IMR-90 (cell line): ENCODE measurements at regions not wholly inside any gene's neighbourhood (a gene's known extent, or its start where the extent isn't known, plus 50 kb on each side); places are given as distances from the start of the nearest gene placed in this dataset.

Experiments used
- ATAC-seq: fragments of 200-7000 bp; cut with Tn5 transposase; 2 replicates; pipeline ENCODE4 v1.9.1; 2020; ENCODE audit warnings: low read depth, mild to moderate bottlenecking, moderate library complexity
- BruUV-seq: library from RNA; stranded (reverse); fragments of 400-500 nt; replicated peaks from 2 replicates; lab custom pipeline; 2021; lab: Mats Ljungman, UMichigan
- CTCF ChIA-PET: fragments of 300-600 bp; formaldehyde crosslinking; extraction: SDS; loops from one replicate; lab custom pipeline; 2021; ENCODE audit warnings: antibody characterized with exemption; lab: Yijun Ruan, JAX
- POLR2A ChIA-PET: fragments of 300-600 bp; sonication (Branson Sonifier 250); formaldehyde crosslinking; loops from one replicate; lab custom pipeline; 2022; ENCODE audit warnings: antibody characterized with exemption; ENCODE audit not compliant: unreplicated experiment; lab: Charles Lee
- DNase-seq: peaks from one replicate; pipeline ENCODE4 v3.0.0; 2013
- H2AFZ ChIP-seq: replicated peaks from 2 replicates; pipeline ENCODE3; 2013; ENCODE audit warnings: low read length, mild to moderate bottlenecking; ENCODE audit not compliant: poor library complexity
- H2AK5ac ChIP-seq: 2 replicates; pipeline ENCODE4 v1.6.1; 2013; ENCODE audit warnings: low read depth, low read length, inconsistent platforms
- H2AK9ac ChIP-seq: replicated peaks from 2 replicates; pipeline ENCODE3; 2013; ENCODE audit warnings: mild to moderate bottlenecking, low read depth, low read length, moderate library complexity; ENCODE audit not compliant: poor library complexity
- H2BK120ac ChIP-seq: 2 replicates; pipeline ENCODE4 v1.6.1; 2013; ENCODE audit warnings: low read depth, low read length, inconsistent platforms
- H2BK15ac ChIP-seq: 3 replicates; pipeline ENCODE4 v1.6.1; 2013; ENCODE audit warnings: low read depth, low read length, inconsistent platforms
- H2BK20ac ChIP-seq: 2 replicates; pipeline ENCODE4 v1.6.1; 2013; ENCODE audit warnings: low read depth, mild to moderate bottlenecking, inconsistent platforms, low read length, moderate library complexity
- H2BK5ac ChIP-seq: 2 replicates; pipeline ENCODE4 v1.6.1; 2013; ENCODE audit warnings: mild to moderate bottlenecking, low read depth, low read length, inconsistent platforms; ENCODE audit not compliant: poor library complexity, severe bottlenecking
- H3K14ac ChIP-seq: replicated peaks from 2 replicates; pipeline ENCODE4 v1.6.1; 2013; ENCODE audit warnings: low read depth, low read length, inconsistent platforms
- H3K18ac ChIP-seq: 2 replicates; pipeline ENCODE4 v1.6.1; 2013; ENCODE audit warnings: low read depth, low read length, control low read depth
- H3K23ac ChIP-seq: 2 replicates; pipeline ENCODE4 v1.6.1; 2013; ENCODE audit warnings: low read depth, low read length, inconsistent platforms
- H3K27ac ChIP-seq: 2 replicates; pipeline ENCODE4 v1.5.1; 2013; ENCODE audit warnings: mild to moderate bottlenecking, control low read depth, low read length; ENCODE audit not compliant: insufficient read depth
- H3K27me3 ChIP-seq: 2 replicates; pipeline ENCODE4 v1.6.1; 2013; ENCODE audit warnings: low read length; ENCODE audit not compliant: control insufficient read depth, insufficient read depth
- H3K36me3 ChIP-seq: 2 replicates; pipeline ENCODE4 v1.6.1; 2013; ENCODE audit warnings: low read length, mixed read lengths; ENCODE audit not compliant: control insufficient read depth, insufficient read depth
- H3K4ac ChIP-seq: 2 replicates; pipeline ENCODE4 v1.6.1; 2013; ENCODE audit warnings: low read depth, low read length, inconsistent platforms
- H3K4me1 ChIP-seq: 2 replicates; pipeline ENCODE4 v1.6.1; 2013; ENCODE audit warnings: low read length, mixed read lengths; ENCODE audit not compliant: control insufficient read depth, insufficient read depth
- H3K4me2 ChIP-seq: 2 replicates; pipeline ENCODE4 v1.6.1; 2013; ENCODE audit warnings: low read depth, mild to moderate bottlenecking, control low read depth, low read length, moderate library complexity
- H3K4me3 ChIP-seq: 2 replicates; pipeline ENCODE4 v1.5.1; 2013; ENCODE audit warnings: low read depth, mild to moderate bottlenecking, control low read depth, low read length, moderate library complexity; ENCODE audit not compliant: insufficient read depth
- H3K56ac ChIP-seq: 2 replicates; pipeline ENCODE4 v1.6.1; 2013; ENCODE audit warnings: low read length, inconsistent platforms; ENCODE audit not compliant: insufficient read depth; ENCODE audit errors: extremely low read depth
- H3K79me1 ChIP-seq, 2 experiments: 2 replicates each; pipeline ENCODE4 v1.6.1; 2013; ENCODE audit warnings: low read length in 2 of 2, inconsistent platforms in 1 of 2, low read depth in 1 of 2
- H3K9ac ChIP-seq: 2 replicates; pipeline ENCODE4 v1.6.1; 2013; ENCODE audit warnings: low read depth, low read length, control low read depth
- H3K9me1 ChIP-seq: 2 replicates; pipeline ENCODE4 v1.6.1; 2013; ENCODE audit warnings: low read length, inconsistent platforms; ENCODE audit not compliant: insufficient read depth
- H3K9me3 ChIP-seq: 2 replicates; pipeline ENCODE4 v1.6.1; 2013; ENCODE audit warnings: low read length; ENCODE audit not compliant: control insufficient read depth, insufficient read depth
- H4K20me1 ChIP-seq: 2 replicates; pipeline ENCODE4 v1.6.1; 2013; ENCODE audit warnings: low read length, inconsistent platforms; ENCODE audit not compliant: insufficient read depth
- H4K5ac ChIP-seq: 2 replicates; pipeline ENCODE4 v1.6.1; 2013; ENCODE audit warnings: mild to moderate bottlenecking, low read depth, low read length, control low read depth
- H4K8ac ChIP-seq, 2 experiments: 2 replicates each; pipeline ENCODE4 v1.6.1; 2013; ENCODE audit warnings: low read depth in 2 of 2, low read length in 2 of 2, control low read depth in 1 of 2, inconsistent platforms in 1 of 2
- H4K91ac ChIP-seq: 2 replicates; pipeline ENCODE4 v1.6.1; 2013; ENCODE audit warnings: low read depth, low read length, inconsistent platforms; ENCODE audit not compliant: insufficient read depth
- BHLHE40 ChIP-seq: fragments of 150-350 bp; IDR thresholded peaks from 2 replicates; pipeline ENCODE4 v1.6.1; 2016; ENCODE audit warnings: mild to moderate bottlenecking, low read depth, low read length
- CEBPB ChIP-seq: IDR thresholded peaks from 2 replicates; pipeline ENCODE4 v1.6.1; 2012; ENCODE audit warnings: low read depth, low read length, improper control_type of control experiment
- CHD1 ChIP-seq: IDR thresholded peaks from 2 replicates; pipeline ENCODE4 v1.6.1; 2012; ENCODE audit warnings: low read depth, low read length, improper control_type of control experiment
- FOS ChIP-seq: fragments of 150-350 bp; IDR thresholded peaks from 2 replicates; pipeline ENCODE4 v1.6.1; 2016; ENCODE audit warnings: low read depth, low read length
- MAFK ChIP-seq: IDR thresholded peaks from 2 replicates; pipeline ENCODE4 v1.6.1; 2012; ENCODE audit warnings: low read depth, low read length, improper control_type of control experiment
- MAZ ChIP-seq: IDR thresholded peaks from 2 replicates; pipeline ENCODE4 v1.6.1; 2012; ENCODE audit warnings: low read depth, mild to moderate bottlenecking, low read length, improper control_type of control experiment, moderate library complexity, borderline replicate concordance
- MXI1 ChIP-seq: IDR thresholded peaks from 2 replicates; pipeline ENCODE4 v1.6.1; 2012; ENCODE audit warnings: low read depth, mild to moderate bottlenecking, low read length, moderate library complexity, borderline replicate concordance
- NFE2L2 ChIP-seq: fragments of 150-350 bp; IDR thresholded peaks from 2 replicates; pipeline ENCODE4 v1.6.1; 2016; ENCODE audit warnings: low read depth, mild to moderate bottlenecking, low read length
- RAD21 ChIP-seq: IDR thresholded peaks from 2 replicates; pipeline ENCODE4 v1.6.1; 2012; ENCODE audit warnings: low read length, improper control_type of control experiment
- RCOR1 ChIP-seq: IDR thresholded peaks from 2 replicates; pipeline ENCODE4 v1.6.1; 2012; ENCODE audit warnings: mild to moderate bottlenecking, low read length, improper control_type of control experiment; ENCODE audit not compliant: insufficient replicate concordance
- RFX5 ChIP-seq: IDR thresholded peaks from 2 replicates; pipeline ENCODE4 v1.8.0; 2012; ENCODE audit warnings: low read depth, mild to moderate bottlenecking, low read length, moderate library complexity
- SMC3 ChIP-seq: fragments of 150-350 bp; IDR thresholded peaks from 2 replicates; pipeline ENCODE4 v1.6.1; 2016; ENCODE audit warnings: low read depth, mild to moderate bottlenecking, antibody characterized with exemption, low read length, moderate library complexity
- USF2 ChIP-seq: fragments of 150-350 bp; IDR thresholded peaks from 2 replicates; pipeline ENCODE4 v1.6.1; 2017; ENCODE audit warnings: mild to moderate bottlenecking, antibody characterized with exemption, low read length, low read depth
- WGBS, 2 experiments: methylation state at CpG; one replicate each; pipeline versions ENCODE4 v1.1.5 to v1.1.7; 2013; ENCODE audit warnings: missing lambda C conversion rate in 2 of 2; ENCODE audit not compliant: insufficient read length in 1 of 2; ENCODE audit errors: extremely low coverage in 2 of 2; 5-methylcytosine and 5-hydroxymethylcytosine counted together
- dilution Hi-C: fragments of 300-500 bp; cut with HindIII; formaldehyde crosslinking; loops from one replicate; pipeline ENCODE4 v1.14.3; 2018; ENCODE audit warnings: low sequenced_read_pairs; ENCODE audit not compliant: unreplicated experiment
- in situ Hi-C: fragments of 300-500 bp; cut with MboI; formaldehyde crosslinking; loops from 3 replicates; pipeline ENCODE4 v1.14.3; 2019; ENCODE audit warnings: low sequenced_read_pairs, inconsistent platforms, mixed read lengths
- intact Hi-C: fragments of 100-400 bp; cut with micrococcal nuclease; formaldehyde crosslinking; loops from 2 replicates; pipeline ENCODE4 v1.10.0; 2022
- TF ChIP-seq, protein P1 (sequence below): conservative IDR thresholded peaks from 2 replicates; pipeline ENCODE4 v1.5.1; 2012; ENCODE audit warnings: mild to moderate bottlenecking, low read depth, low read length, improper control_type of control experiment
- TF ChIP-seq, protein P2 (sequence below): fragments of 150-350 bp; IDR thresholded peaks from 2 replicates; pipeline ENCODE4 v1.6.1; 2016; ENCODE audit warnings: low read depth, mild to moderate bottlenecking, low read length, moderate library complexity, borderline replicate concordance

- no peaks in the 10 kb centered on the region for H3K27me3 ChIP-seq
- peaks cover 8% of the 10 kb centered on the region; the same call in 1 of the 2 replicates for H3K4me1 ChIP-seq
- ChIA-PET CTCF (no interaction called here), POLR2A (no interaction called here)
- H3K79me1 ChIP-seq: no peaks in the 10 kb centered on the region; a peak in 1 of 4 replicates
- intact Hi-C loops: loop anchor here (5.0 kb wide), 1 partner anchor 87 kb away; no protein-coding TSS in a partner anchor
- no peak overlapping the region for H2BK20ac ChIP-seq
- H3K23ac ChIP-seq: no peak overlapping the region
- peak overlapping the region; percentile 66; the same call in 1 of the 3 replicates for H2BK15ac ChIP-seq
- peaks cover 10% of the 10 kb centered on the region for H3K9me3 ChIP-seq
- peaks cover 6% of the 10 kb centered on the region; the same call in 1 of the 2 replicates for H3K9me1 ChIP-seq
- ATAC-seq (no peak), DNase-seq (no peak)
- TF ChIP-seq NFE2L2 (no peak), RCOR1 (no peak), RFX5 (no peak), MAFK (no peak), MAZ (no peak), BHLHE40 (no peak), CHD1 (no peak), SMC3 (no peak), FOS (no peak), RAD21 (no peak), USF2 (no peak), MXI1 (no peak), CEBPB (no peak)
- TF ChIP-seq, protein P1, sequence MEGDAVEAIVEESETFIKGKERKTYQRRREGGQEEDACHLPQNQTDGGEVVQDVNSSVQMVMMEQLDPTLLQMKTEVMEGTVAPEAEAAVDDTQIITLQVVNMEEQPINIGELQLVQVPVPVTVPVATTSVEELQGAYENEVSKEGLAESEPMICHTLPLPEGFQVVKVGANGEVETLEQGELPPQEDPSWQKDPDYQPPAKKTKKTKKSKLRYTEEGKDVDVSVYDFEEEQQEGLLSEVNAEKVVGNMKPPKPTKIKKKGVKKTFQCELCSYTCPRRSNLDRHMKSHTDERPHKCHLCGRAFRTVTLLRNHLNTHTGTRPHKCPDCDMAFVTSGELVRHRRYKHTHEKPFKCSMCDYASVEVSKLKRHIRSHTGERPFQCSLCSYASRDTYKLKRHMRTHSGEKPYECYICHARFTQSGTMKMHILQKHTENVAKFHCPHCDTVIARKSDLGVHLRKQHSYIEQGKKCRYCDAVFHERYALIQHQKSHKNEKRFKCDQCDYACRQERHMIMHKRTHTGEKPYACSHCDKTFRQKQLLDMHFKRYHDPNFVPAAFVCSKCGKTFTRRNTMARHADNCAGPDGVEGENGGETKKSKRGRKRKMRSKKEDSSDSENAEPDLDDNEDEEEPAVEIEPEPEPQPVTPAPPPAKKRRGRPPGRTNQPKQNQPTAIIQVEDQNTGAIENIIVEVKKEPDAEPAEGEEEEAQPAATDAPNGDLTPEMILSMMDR: no peak
- TF ChIP-seq, protein P2, sequence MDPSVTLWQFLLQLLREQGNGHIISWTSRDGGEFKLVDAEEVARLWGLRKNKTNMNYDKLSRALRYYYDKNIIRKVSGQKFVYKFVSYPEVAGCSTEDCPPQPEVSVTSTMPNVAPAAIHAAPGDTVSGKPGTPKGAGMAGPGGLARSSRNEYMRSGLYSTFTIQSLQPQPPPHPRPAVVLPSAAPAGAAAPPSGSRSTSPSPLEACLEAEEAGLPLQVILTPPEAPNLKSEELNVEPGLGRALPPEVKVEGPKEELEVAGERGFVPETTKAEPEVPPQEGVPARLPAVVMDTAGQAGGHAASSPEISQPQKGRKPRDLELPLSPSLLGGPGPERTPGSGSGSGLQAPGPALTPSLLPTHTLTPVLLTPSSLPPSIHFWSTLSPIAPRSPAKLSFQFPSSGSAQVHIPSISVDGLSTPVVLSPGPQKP: no peak
- no peaks in the 10 kb centered on the region for H4K20me1 ChIP-seq
- dilution Hi-C loops: no loop called here
- in situ Hi-C loops: no loop called here
- no peak overlapping the region for H3K9ac ChIP-seq
- H3K36me3 ChIP-seq: no peaks in the 10 kb centered on the region
- no peak overlapping the region for H3K27ac ChIP-seq
- H2AK5ac ChIP-seq: 0 out of 2 replicates have a peak overlapping the region, but pooled peaks have one; percentile 11
- no peak overlapping the region for H4K8ac ChIP-seq
- H2AFZ ChIP-seq: no peak overlapping the region
- no peak overlapping the region for H4K91ac ChIP-seq
- H3K18ac ChIP-seq: no peak overlapping the region
- no peak overlapping the region for H2BK5ac ChIP-seq
- no peak overlapping the region for H3K4me2 ChIP-seq
- H3K4ac ChIP-seq: peak overlapping the region; percentile 44; the same call in 1 of the 2 replicates
- H3K56ac ChIP-seq: no peak overlapping the region
- H4K5ac ChIP-seq: no peak overlapping the region
- BruUV-seq: no TSS peak
- H3K14ac ChIP-seq: no peak overlapping the region
- H3K4me3 ChIP-seq: no peak overlapping the region
- H2AK9ac ChIP-seq: no peak overlapping the region
- whole genome bisulfite sequencing, 2 experiments: no CpG with 5 or more reads among the region's 3 CpGs
- no peak overlapping the region; the same call in 1 of the 2 replicates for H2BK120ac ChIP-seq
Observed at GRCh38 chr7:22649686-22650085, 77.3 kb upstream of the IL6 start.
